C4-2B (cell line): ENCODE measurements at regions not wholly inside any gene's neighbourhood (a gene's known extent, or its start where the extent isn't known, plus 50 kb on each side); places are given as distances from the start of the nearest gene placed in this dataset.

Experiments
- H3K27ac ChIP-seq: fragments of 450-650 bp; 2 replicates; pipeline ENCODE4 v1.5.1; 2017
- ZFX ChIP-seq: fragments of 450-650 bp; IDR thresholded peaks from 2 replicates; pipeline ENCODE4 v1.6.1; 2017
- TF ChIP-seq, protein P1 (sequence below): fragments of 450-650 bp; conservative IDR thresholded peaks from 2 replicates; pipeline ENCODE4 v1.5.1; 2017; ENCODE audit warnings: mild to moderate bottlenecking

- no peak for TF ChIP-seq ZFX
- TF ChIP-seq, protein P1, sequence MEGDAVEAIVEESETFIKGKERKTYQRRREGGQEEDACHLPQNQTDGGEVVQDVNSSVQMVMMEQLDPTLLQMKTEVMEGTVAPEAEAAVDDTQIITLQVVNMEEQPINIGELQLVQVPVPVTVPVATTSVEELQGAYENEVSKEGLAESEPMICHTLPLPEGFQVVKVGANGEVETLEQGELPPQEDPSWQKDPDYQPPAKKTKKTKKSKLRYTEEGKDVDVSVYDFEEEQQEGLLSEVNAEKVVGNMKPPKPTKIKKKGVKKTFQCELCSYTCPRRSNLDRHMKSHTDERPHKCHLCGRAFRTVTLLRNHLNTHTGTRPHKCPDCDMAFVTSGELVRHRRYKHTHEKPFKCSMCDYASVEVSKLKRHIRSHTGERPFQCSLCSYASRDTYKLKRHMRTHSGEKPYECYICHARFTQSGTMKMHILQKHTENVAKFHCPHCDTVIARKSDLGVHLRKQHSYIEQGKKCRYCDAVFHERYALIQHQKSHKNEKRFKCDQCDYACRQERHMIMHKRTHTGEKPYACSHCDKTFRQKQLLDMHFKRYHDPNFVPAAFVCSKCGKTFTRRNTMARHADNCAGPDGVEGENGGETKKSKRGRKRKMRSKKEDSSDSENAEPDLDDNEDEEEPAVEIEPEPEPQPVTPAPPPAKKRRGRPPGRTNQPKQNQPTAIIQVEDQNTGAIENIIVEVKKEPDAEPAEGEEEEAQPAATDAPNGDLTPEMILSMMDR, result no peak
- no peak overlapping the region for H3K27ac ChIP-seq
Observed at GRCh38 chr15:95168951-95169431, 937.6 kb downstream of the MCTP2 start.

GRCh38 chr15:95169541-95170459 is 938.4 kb downstream of the MCTP2 start:
- TF ChIP-seq ZFX, result no peak
- TF ChIP-seq, protein P1, result no peak
- H3K27ac ChIP-seq, result no peak overlapping the region

DNA sequence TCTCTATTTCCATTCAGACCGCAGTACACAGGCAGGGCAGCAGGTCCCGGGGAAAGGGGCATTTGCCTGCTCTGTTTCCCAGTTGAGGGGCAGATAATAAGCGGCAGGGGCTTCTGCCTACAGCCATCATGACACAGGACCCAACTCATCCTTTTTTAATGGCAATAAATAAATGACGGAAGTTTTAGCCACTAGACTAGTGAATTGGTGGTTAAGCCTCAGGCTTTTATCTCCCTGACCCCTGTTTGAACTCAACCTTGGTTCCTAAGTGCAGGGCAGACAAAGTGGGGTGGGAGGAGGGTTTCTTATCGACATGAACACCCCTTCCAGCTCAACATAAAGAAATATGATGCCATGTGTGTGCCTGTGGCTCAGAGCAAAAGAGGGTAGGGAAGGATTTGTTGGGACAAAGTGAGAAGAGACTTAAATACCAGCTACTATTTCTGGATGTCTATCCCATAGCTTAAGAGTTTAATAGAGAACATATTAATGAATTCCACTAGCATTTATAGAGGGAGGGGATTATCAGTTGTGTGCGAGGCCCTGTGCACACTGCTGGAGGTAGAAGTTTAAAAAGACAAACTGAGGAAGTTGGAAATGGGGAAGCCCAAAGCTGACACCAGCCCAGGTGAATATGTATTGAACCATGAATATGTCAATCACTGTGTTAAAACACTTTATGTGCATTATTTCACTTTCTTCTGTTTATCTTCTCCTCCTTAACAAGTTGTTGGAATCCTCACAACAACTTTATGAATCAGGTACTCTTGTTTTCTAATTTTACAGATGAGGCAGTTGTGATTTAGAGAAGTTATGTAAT is 939.4 kb downstream of the MCTP2 start:
- H3K27ac ChIP-seq, result no peak overlapping the region
- TF ChIP-seq, protein P1, result no peak
- no peak for TF ChIP-seq ZFX

DNA sequence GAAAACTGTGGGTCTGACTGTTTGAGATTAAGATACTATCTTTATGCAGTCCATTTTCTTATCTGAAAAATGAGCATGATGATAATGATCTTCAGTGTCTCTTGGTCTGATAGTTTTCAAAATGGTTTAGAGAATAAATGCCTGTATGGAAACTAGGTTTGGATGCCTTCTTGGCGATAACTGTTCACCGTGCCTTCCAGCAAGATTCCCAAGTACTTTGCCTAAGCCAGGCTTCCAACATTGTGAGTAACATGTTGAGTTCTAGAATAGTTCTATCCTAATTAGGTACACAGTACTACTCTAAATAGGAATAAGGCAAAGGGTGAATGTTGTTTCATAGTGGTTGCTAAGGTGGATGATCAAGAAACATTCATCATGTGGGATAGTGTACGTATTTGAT is 940.2 kb downstream of the MCTP2 start:
- TF ChIP-seq ZFX, result no peak
- TF ChIP-seq, protein P1, result no peak

DNA sequence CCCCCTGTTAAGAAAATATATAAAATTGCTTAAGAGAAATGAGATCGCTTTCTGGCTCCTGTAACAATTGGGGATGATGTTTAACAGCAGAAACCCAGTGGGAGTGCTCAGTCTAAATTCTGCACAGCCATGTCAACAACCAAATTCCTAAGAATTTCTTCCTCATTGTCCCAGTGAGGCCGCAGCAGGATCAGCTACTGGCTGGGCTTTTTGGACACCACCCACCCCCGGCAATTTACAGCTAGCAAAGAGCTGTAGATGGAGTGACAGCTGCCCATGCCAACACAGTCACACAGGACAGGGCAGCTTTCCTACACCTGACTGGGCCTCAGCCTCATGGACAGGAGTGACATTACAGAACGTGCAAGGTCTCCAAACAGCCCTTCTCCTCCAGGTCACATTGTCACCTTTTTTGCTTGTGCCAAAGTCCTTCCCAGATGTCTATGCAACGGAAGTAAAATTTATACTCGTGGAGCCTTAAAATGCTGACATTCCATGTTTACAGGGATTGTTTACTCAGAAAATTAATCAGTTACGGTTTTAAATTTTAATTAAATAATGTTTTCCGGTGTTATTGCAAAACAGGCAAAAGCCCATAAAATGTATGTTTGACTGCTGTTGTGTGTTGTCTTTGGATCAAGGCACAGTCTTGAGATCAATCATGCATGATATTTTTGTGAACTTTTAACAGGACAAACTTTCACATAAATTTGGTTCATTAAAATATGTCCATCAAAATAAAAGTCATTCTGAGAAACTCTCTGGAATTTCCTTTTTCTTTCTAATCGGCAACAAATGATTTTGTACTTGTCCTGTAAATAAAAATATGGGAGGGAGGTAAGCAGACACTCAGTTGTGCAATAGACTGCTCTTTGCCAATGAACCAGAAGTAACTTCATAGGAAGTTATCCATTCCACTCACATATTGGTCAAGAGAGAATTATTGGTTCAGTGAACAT is 943.2 kb downstream of the MCTP2 start:
- H3K27ac ChIP-seq, result peak overlapping the region; percentile 42
- TF ChIP-seq, protein P1, result no peak
- no peak for TF ChIP-seq ZFX

More for the DNA sequence above, 940.2 kb downstream of the MCTP2 start:
- H3K27ac ChIP-seq, result no peak overlapping the region

- TF ChIP-seq ZFX, result no peak
- TF ChIP-seq, protein P1, result no peak
- no peak overlapping the region for H3K27ac ChIP-seq
Observed at GRCh38 chr15:95175914-95176658, 944.7 kb downstream of the MCTP2 start.
